ENCODE measurements at regions not wholly inside any gene's neighbourhood (a gene's known extent, or its start where the extent isn't known, plus 50 kb on each side); places are given as distances from the start of the nearest gene placed in this dataset.

GRCh38 chr4:55762819-55763218, 56.8 kb upstream of the EXOC1L start:
- H3K9me3 ChIP-seq = no peaks in the 10 kb centered on the region
- no peaks in the 10 kb centered on the region for H3K4me1 ChIP-seq
- no peaks in the 10 kb centered on the region for H3K27me3 ChIP-seq
- DNase-seq = no peak
- TF ChIP-seq CTCF (IDR thresholded peaks at IDR 0.05) = no peak
- TF ChIP-seq POLR2A (IDR thresholded peaks at IDR 0.05) = no peak
- no peak overlapping the region for H3K27ac ChIP-seq
- H3K36me3 ChIP-seq = no peaks in the 10 kb centered on the region
- H3K4me3 ChIP-seq = no peak overlapping the region

GRCh38 chr4:55763996-55764395, 55.6 kb upstream of the EXOC1L start:
- Histone ChIP-seq H3K9me3 (no peaks in the 10 kb centered on the region), H3K4me1 (no peaks in the 10 kb centered on the region), H3K36me3 (no peaks in the 10 kb centered on the region), H3K4me3 (no peak overlapping the region), H3K27me3 (no peaks in the 10 kb centered on the region), H3K27ac (no peak overlapping the region)
- TF ChIP-seq POLR2A (IDR thresholded peaks at IDR 0.05) (no peak), CTCF (IDR thresholded peaks at IDR 0.05) (no peak)
- DNase-seq = no peak

GRCh38 chr4:55765070-55765469, 54.5 kb upstream of the EXOC1L start:
- no peak for DNase-seq
- H3K36me3 ChIP-seq = no peaks in the 10 kb centered on the region
- H3K4me3 ChIP-seq = no peak overlapping the region
- H3K4me1 ChIP-seq = no peaks in the 10 kb centered on the region
- no peaks in the 10 kb centered on the region for H3K27me3 ChIP-seq
- TF ChIP-seq POLR2A (IDR thresholded peaks at IDR 0.05) = no peak
- TF ChIP-seq CTCF (IDR thresholded peaks at IDR 0.05) = no peak
- no peaks in the 10 kb centered on the region for H3K9me3 ChIP-seq
- H3K27ac ChIP-seq = no peak overlapping the region

- Histone ChIP-seq H3K9me3 (no peaks in the 10 kb centered on the region), H3K4me3 (no peak overlapping the region), H3K36me3 (no peaks in the 10 kb centered on the region), H3K4me1 (no peaks in the 10 kb centered on the region), H3K27ac (no peak overlapping the region), H3K27me3 (no peaks in the 10 kb centered on the region)
- DNase-seq = no peak
- no peak for TF ChIP-seq CTCF (IDR thresholded peaks at IDR 0.05)
- no peak for TF ChIP-seq POLR2A (IDR thresholded peaks at IDR 0.05)
Observed at GRCh38 chr4:55768291-55768690, 51.3 kb upstream of the EXOC1L start.

Data from Peyer's patch (tissue), 4 donors.